NCI-H2029 (cell line): ENCODE measurements at regions not wholly inside any gene's neighbourhood (a gene's known extent, or its start where the extent isn't known, plus 50 kb on each side); places are given as distances from the start of the nearest gene placed in this dataset.
"Not testable (repeated sequence)": the region's sequence is repeated elsewhere in the genome, so short reads cannot be mapped to it uniquely, and the experiment has no call there.

Experiments
- DNase-seq: peaks from one replicate; lab custom pipeline; 2025; lab: John Stamatoyannopoulos, UW

GRCh38 chr5:154702477-154702876, 52.7 kb upstream of the LARP1 start:
- DNase-seq, result peak; percentile 80

GRCh38 chr5:154701725-154702124, 53.5 kb upstream of the LARP1 start:
- DNase-seq, result not testable (repeated sequence)

GRCh38 chr5:154701181-154701580, 54.0 kb upstream of the LARP1 start:
- DNase-seq, result peak; percentile 93

- DNase-seq, result not testable (repeated sequence)
These were observed 54.8 kb upstream of the LARP1 start for GRCh38 chr5:154700289-154700928.

GRCh38 chr5:154698763-154699162, 56.4 kb upstream of the LARP1 start:
- DNase-seq, result no peak

- DNase-seq, result no peak
These were observed 57.8 kb upstream of the LARP1 start for GRCh38 chr5:154697371-154697770.

GRCh38 chr5:154696891-154697290, 58.3 kb upstream of the LARP1 start:
- no peak for DNase-seq

GRCh38 chr5:154694159-154694558, 61.0 kb upstream of the LARP1 start:
- DNase-seq, result no peak

- DNase-seq, result no peak
These were observed 64.7 kb upstream of the LARP1 start for GRCh38 chr5:154690488-154690887.

- DNase-seq, result no peak
These were observed 68.7 kb upstream of the LARP1 start for GRCh38 chr5:154686490-154686889.

- no peak for DNase-seq
These were observed 71.9 kb upstream of the LARP1 start for GRCh38 chr5:154683101-154683880.

- DNase-seq, result no peak
These were observed 75.7 kb upstream of the LARP1 start for GRCh38 chr5:154679501-154679900.

- DNase-seq, result no peak
These were observed 77.3 kb upstream of the LARP1 start for GRCh38 chr5:154677921-154678320.

- no peak for DNase-seq
These were observed 78.7 kb upstream of the LARP1 start for GRCh38 chr5:154676508-154676907.

- no peak for DNase-seq
These were observed 81.1 kb upstream of the LARP1 start for GRCh38 chr5:154674029-154674428.

- DNase-seq, result no peak
These were observed 81.7 kb upstream of the LARP1 start for GRCh38 chr5:154673506-154673905.

GRCh38 chr5:154669913-154670312, 85.3 kb upstream of the LARP1 start:
- not testable (repeated sequence) for DNase-seq

- no peak for DNase-seq
These were observed 85.8 kb upstream of the LARP1 start for GRCh38 chr5:154669402-154669801.

- no peak for DNase-seq
These were observed 90.3 kb upstream of the LARP1 start for GRCh38 chr5:154664869-154665268.

- no peak for DNase-seq
These were observed 91.8 kb upstream of the LARP1 start for GRCh38 chr5:154663424-154663823.

- no peak for DNase-seq
These were observed 100.4 kb upstream of the LARP1 start for GRCh38 chr5:154654486-154655371.

- DNase-seq, result no peak
These were observed 101.3 kb upstream of the LARP1 start for GRCh38 chr5:154653764-154654485.
